Activated CD4-positive, alpha-beta memory T cell treated with anti-CD3 and anti-CD28 coated beads, Interleukin-2, amount 10 ng/mL, durations not matched to agents 7 days and 5 days (primary cell): ENCODE measurements at regions not wholly inside any gene's neighbourhood (a gene's known extent, or its start where the extent isn't known, plus 50 kb on each side); places are given as distances from the start of the nearest gene placed in this dataset.

Experiments used
- CTCF ChIA-PET: fragments of 350-600 bp; sonication (Branson Sonifier 250); formaldehyde crosslinking; loops from one replicate; lab custom pipeline; 2021; ENCODE audit warnings: antibody characterized with exemption, inconsistent platforms; lab: Charles Lee
- POLR2A ChIA-PET: fragments of 350-600 bp; sonication (Branson Sonifier 250); formaldehyde crosslinking; loops from one replicate; lab custom pipeline; 2021; ENCODE audit warnings: antibody characterized with exemption; lab: Charles Lee
- DNase-seq: peaks from one replicate; pipeline ENCODE4 v3.0.0-alpha.2; 2020
- H3K27ac Mint-ChIP-seq: one replicate; pipeline ENCODE4 v1.8.0; 2021; ENCODE audit warnings: mild to moderate bottlenecking, mixed read lengths
- H3K27me3 Mint-ChIP-seq: one replicate; pipeline ENCODE4 v1.8.0; 2021; ENCODE audit warnings: mixed read lengths
- H3K36me3 Mint-ChIP-seq: one replicate; pipeline ENCODE4 v1.8.0; 2021; ENCODE audit warnings: low read depth, mixed read lengths
- H3K4me1 Mint-ChIP-seq: one replicate; pipeline ENCODE4 v1.8.0; 2021; ENCODE audit warnings: mixed read lengths
- H3K4me3 Mint-ChIP-seq: one replicate; pipeline ENCODE4 v1.8.0; 2021; ENCODE audit warnings: mild to moderate bottlenecking, mixed read lengths
- H3K9me3 Mint-ChIP-seq: one replicate; pipeline ENCODE4 v1.8.0; 2021; ENCODE audit warnings: mixed read lengths

- no peak overlapping the region for H3K4me3 Mint-ChIP-seq
- no peak for DNase-seq
- H3K36me3 Mint-ChIP-seq: no peaks in the 10 kb centered on the region
- H3K27me3 Mint-ChIP-seq: no peaks in the 10 kb centered on the region
- ChIA-PET POLR2A (no interaction called here), CTCF (no interaction called here)
- H3K27ac Mint-ChIP-seq: no peak overlapping the region
- no peaks in the 10 kb centered on the region for H3K4me1 Mint-ChIP-seq
- H3K9me3 Mint-ChIP-seq: no peaks in the 10 kb centered on the region
These were observed 288.3 kb upstream of the ANO3 start for GRCh38 chr11:26043665-26044064.

- no peak overlapping the region for H3K27ac Mint-ChIP-seq
- no peak overlapping the region for H3K4me3 Mint-ChIP-seq
- POLR2A ChIA-PET: no interaction called here
- H3K27me3 Mint-ChIP-seq: no peaks in the 10 kb centered on the region
- no peaks in the 10 kb centered on the region for H3K4me1 Mint-ChIP-seq
- CTCF ChIA-PET: no interaction called here
- peaks cover 2% of the 10 kb centered on the region for H3K9me3 Mint-ChIP-seq
- no peak for DNase-seq
- no peaks in the 10 kb centered on the region for H3K36me3 Mint-ChIP-seq
These were observed 287.5 kb upstream of the ANO3 start for GRCh38 chr11:26044389-26044788.

- H3K27ac Mint-ChIP-seq: no peak overlapping the region
- no peaks in the 10 kb centered on the region for H3K36me3 Mint-ChIP-seq
- no peaks in the 10 kb centered on the region for H3K4me1 Mint-ChIP-seq
- CTCF ChIA-PET: no interaction called here
- peaks cover 3% of the 10 kb centered on the region for H3K9me3 Mint-ChIP-seq
- H3K4me3 Mint-ChIP-seq: no peak overlapping the region
- DNase-seq: no peak
- no peaks in the 10 kb centered on the region for H3K27me3 Mint-ChIP-seq
- POLR2A ChIA-PET: no interaction called here
These were observed 286.8 kb upstream of the ANO3 start for GRCh38 chr11:26045082-26045481.

GRCh38 chr11:26048271-26048670, 283.7 kb upstream of the ANO3 start:
- Mint-ChIP-seq H3K9me3 (peaks cover 3% of the 10 kb centered on the region), H3K27me3 (no peaks in the 10 kb centered on the region), H3K4me3 (no peak overlapping the region), H3K36me3 (no peaks in the 10 kb centered on the region), H3K4me1 (no peaks in the 10 kb centered on the region), H3K27ac (no peak overlapping the region)
- CTCF ChIA-PET: no interaction called here
- no peak for DNase-seq
- POLR2A ChIA-PET: no interaction called here

- Mint-ChIP-seq H3K4me3 (no peak overlapping the region), H3K27ac (no peak overlapping the region), H3K36me3 (no peaks in the 10 kb centered on the region), H3K4me1 (no peaks in the 10 kb centered on the region), H3K9me3 (peaks cover 6% of the 10 kb centered on the region), H3K27me3 (no peaks in the 10 kb centered on the region)
- ChIA-PET CTCF (no interaction called here), POLR2A (no interaction called here)
- DNase-seq: no peak
These were observed 278.0 kb upstream of the ANO3 start for GRCh38 chr11:26053966-26054365.

- H3K4me1 Mint-ChIP-seq: no peaks in the 10 kb centered on the region
- DNase-seq: no peak
- no peak overlapping the region for H3K4me3 Mint-ChIP-seq
- no peaks in the 10 kb centered on the region for H3K36me3 Mint-ChIP-seq
- POLR2A ChIA-PET: no interaction called here
- peaks cover 5% of the 10 kb centered on the region for H3K9me3 Mint-ChIP-seq
- H3K27me3 Mint-ChIP-seq: no peaks in the 10 kb centered on the region
- no peak overlapping the region for H3K27ac Mint-ChIP-seq
- CTCF ChIA-PET: no interaction called here
These were observed 269.3 kb upstream of the ANO3 start for GRCh38 chr11:26062660-26063059.

- no peak for DNase-seq
These were observed 268.0 kb upstream of the ANO3 start for GRCh38 chr11:26063915-26064314.

GRCh38 chr11:26065944-26066343, 266.0 kb upstream of the ANO3 start:
- Mint-ChIP-seq H3K4me1 (no peaks in the 10 kb centered on the region), H3K27me3 (no peaks in the 10 kb centered on the region), H3K27ac (no peak overlapping the region), H3K36me3 (no peaks in the 10 kb centered on the region), H3K9me3 (peaks cover 7% of the 10 kb centered on the region), H3K4me3 (no peak overlapping the region)
- ChIA-PET CTCF (no interaction called here), POLR2A (no interaction called here)
- DNase-seq: no peak

More at GRCh38 chr11:26063915-26064314, 268.0 kb upstream of the ANO3 start:
- H3K36me3 Mint-ChIP-seq: no peaks in the 10 kb centered on the region
- no peaks in the 10 kb centered on the region for H3K4me1 Mint-ChIP-seq
- ChIA-PET POLR2A (no interaction called here), CTCF (no interaction called here)
- H3K9me3 Mint-ChIP-seq: peaks cover 5% of the 10 kb centered on the region
- no peaks in the 10 kb centered on the region for H3K27me3 Mint-ChIP-seq
- no peak overlapping the region for H3K4me3 Mint-ChIP-seq
- no peak overlapping the region for H3K27ac Mint-ChIP-seq

- H3K27me3 Mint-ChIP-seq: no peaks in the 10 kb centered on the region
- no peak overlapping the region for H3K4me3 Mint-ChIP-seq
- no peaks in the 10 kb centered on the region for H3K4me1 Mint-ChIP-seq
- DNase-seq: no peak
- H3K9me3 Mint-ChIP-seq: peaks cover 5% of the 10 kb centered on the region
- CTCF ChIA-PET: no interaction called here
- no peak overlapping the region for H3K27ac Mint-ChIP-seq
- POLR2A ChIA-PET: no interaction called here
- H3K36me3 Mint-ChIP-seq: no peaks in the 10 kb centered on the region
These were observed 261.1 kb upstream of the ANO3 start for GRCh38 chr11:26070714-26071380.

GRCh38 chr11:26072614-26073153, 259.2 kb upstream of the ANO3 start:
- Mint-ChIP-seq H3K4me1 (no peaks in the 10 kb centered on the region), H3K36me3 (no peaks in the 10 kb centered on the region), H3K27ac (no peak overlapping the region), H3K9me3 (peaks cover 7% of the 10 kb centered on the region), H3K4me3 (no peak overlapping the region), H3K27me3 (no peaks in the 10 kb centered on the region)
- CTCF ChIA-PET: no interaction called here
- POLR2A ChIA-PET: no interaction called here
- no peak for DNase-seq

- Mint-ChIP-seq H3K27me3 (no peaks in the 10 kb centered on the region), H3K4me3 (no peak overlapping the region), H3K36me3 (no peaks in the 10 kb centered on the region), H3K9me3 (peaks cover 7% of the 10 kb centered on the region), H3K27ac (no peak overlapping the region), H3K4me1 (no peaks in the 10 kb centered on the region)
- no peak for DNase-seq
- POLR2A ChIA-PET: no interaction called here
- CTCF ChIA-PET: no interaction called here
These were observed 258.3 kb upstream of the ANO3 start for GRCh38 chr11:26073646-26074045.

- no peak for DNase-seq
- no peak overlapping the region for H3K4me3 Mint-ChIP-seq
- no peaks in the 10 kb centered on the region for H3K27me3 Mint-ChIP-seq
- CTCF ChIA-PET: no interaction called here
- H3K36me3 Mint-ChIP-seq: no peaks in the 10 kb centered on the region
- no peak overlapping the region for H3K27ac Mint-ChIP-seq
- H3K4me1 Mint-ChIP-seq: no peaks in the 10 kb centered on the region
- peaks cover 4% of the 10 kb centered on the region for H3K9me3 Mint-ChIP-seq
- POLR2A ChIA-PET: no interaction called here
These were observed 255.5 kb upstream of the ANO3 start for GRCh38 chr11:26076233-26076990.

GRCh38 chr11:26078231-26078821, 253.6 kb upstream of the ANO3 start:
- H3K36me3 Mint-ChIP-seq: no peaks in the 10 kb centered on the region
- H3K27ac Mint-ChIP-seq: no peak overlapping the region
- no peak overlapping the region for H3K4me3 Mint-ChIP-seq
- H3K27me3 Mint-ChIP-seq: no peaks in the 10 kb centered on the region
- POLR2A ChIA-PET: no interaction called here
- no peaks in the 10 kb centered on the region for H3K4me1 Mint-ChIP-seq
- DNase-seq: no peak
- CTCF ChIA-PET: no interaction called here
- H3K9me3 Mint-ChIP-seq: peaks cover 4% of the 10 kb centered on the region
